ENCODE measurements at regions not wholly inside any gene's neighbourhood (a gene's known extent, or its start where the extent isn't known, plus 50 kb on each side); places are given as distances from the start of the nearest gene placed in this dataset.
"Not testable (repeated sequence)": the region's sequence is repeated elsewhere in the genome, so short reads cannot be mapped to it uniquely, and the experiment has no call there.

DNA sequence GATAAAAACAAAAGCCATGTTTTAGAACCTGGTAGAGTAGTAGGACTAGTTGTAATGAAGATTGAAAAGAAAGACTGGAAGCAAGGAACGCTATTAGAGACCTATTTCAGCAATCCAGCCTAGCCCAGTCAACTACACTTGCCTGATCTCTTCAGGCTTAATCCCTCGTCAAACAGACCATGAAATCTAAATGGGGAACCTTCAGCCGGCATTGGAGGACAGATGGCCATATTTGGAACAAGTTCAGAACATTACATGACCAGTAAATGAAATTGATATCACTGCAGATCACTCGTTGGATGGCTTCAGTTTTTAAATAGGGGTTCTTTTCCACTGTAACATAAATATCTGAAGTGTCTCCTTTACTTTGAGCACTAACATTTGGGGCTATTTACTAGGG, 84.8 kb upstream of the WDR44 start:
- DNase-seq, result no peak

DNA sequence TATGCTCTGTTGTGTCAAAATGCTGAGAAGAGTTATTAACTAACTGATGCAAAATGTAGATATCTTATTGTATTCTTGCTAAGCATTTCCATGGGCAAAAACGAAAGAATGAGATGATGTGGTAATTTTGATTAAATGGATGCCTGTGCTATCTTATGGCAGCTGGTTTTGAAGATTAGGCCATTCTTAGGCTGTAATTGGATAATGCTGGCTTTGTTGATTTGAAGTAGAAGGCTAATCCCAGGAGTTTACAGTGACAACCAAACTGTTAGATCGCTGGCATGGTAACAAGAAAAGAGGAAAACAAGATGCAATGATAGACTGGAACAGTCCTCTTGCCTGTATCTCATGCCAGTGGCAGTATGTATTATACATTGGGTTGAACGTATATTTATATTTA, 74.1 kb upstream of the WDR44 start:
- no peak for DNase-seq

DNA sequence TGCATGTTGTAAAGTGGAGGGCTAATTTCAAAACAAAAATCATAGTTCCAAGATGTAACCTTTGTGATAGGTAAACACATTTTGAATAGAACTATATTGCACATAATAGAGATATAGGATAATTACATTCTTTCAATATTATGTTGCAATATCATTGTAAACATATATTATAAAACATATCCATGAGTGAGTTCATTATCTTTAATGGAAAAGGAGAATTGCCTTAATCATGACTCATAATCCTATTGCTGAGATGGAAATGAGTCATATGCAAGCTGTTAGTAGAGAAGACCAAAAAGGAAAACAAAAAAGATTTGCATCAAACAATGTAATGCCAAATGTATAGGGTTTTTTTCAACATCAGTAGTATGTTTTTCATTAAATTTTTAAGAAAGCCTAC, 73.7 kb upstream of the WDR44 start:
- DNase-seq, result no peak

DNA sequence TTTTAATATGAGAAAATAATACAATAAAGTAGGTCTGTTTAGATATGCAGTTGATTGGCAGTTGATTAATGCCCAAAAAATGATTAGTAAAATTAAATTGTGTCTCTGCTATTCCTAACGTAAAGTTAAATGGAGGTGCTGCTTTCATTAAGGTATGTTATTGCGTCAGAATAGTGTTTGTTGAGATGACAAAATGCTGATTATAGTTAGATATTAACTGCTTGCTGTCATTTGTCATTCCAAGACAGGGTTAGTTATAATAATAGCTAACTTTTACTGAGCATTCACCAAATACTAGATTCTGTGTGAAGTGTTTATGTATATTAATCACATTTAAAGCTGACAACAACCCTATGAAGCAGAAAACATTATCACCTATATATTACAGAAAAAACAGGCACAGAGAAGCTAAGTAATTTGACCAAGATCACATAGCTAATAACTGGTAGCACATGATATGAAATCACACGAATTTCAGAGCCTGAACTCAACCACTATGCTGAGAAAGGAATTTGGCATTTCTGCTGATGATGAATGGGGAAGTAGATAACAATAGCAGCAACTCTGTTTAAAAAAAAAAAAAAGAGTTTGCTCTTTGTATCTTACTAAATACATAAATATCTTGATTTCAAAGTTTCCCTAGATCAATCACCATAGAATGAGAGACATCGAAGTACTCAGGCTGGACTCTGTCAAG, 59.7 kb upstream of the WDR44 start:
- no peak for DNase-seq

DNA sequence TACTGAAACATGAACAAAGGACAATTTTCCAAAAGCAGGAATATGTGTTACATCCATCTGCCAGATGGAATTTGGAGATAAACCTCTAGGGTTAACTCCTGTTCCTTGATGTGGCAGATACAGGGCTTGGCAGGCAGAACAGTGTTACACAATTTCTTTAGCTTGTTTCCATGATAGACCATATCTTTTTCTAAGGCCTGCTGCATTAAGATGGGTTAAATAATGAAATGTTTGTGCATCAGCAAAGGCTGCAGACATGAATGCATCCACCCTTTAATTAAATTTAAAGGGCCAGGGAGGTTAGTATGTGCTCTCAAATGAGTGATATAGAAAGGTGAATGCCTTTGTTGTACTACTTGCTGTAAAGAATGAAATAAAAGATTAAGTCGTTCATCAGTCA, 50.1 kb upstream of the WDR44 start:
- DNase-seq, result not testable (repeated sequence)

Measured in stimulated activated naive CD4-positive, alpha-beta T cell (primary cell).